HCT116 (cell line): ENCODE measurements at regions not wholly inside any gene's neighbourhood (a gene's known extent, or its start where the extent isn't known, plus 50 kb on each side); places are given as distances from the start of the nearest gene placed in this dataset.

Experiments used
- ATAC-seq: fragments of 200-7000 bp; cut with Tn5 transposase; 2 replicates; pipeline ENCODE4 v1.9.1; 2020; ENCODE audit warnings: mild to moderate bottlenecking, moderate library complexity
- BruUV-seq: library from RNA; stranded (reverse); fragments of 400-500 nt; replicated peaks from 2 replicates; lab custom pipeline; 2021; lab: Mats Ljungman, UMichigan
- CTCF ChIA-PET: fragments of 300-600 bp; sonication (Branson Sonifier 250); formaldehyde crosslinking; loops from one replicate; lab custom pipeline; 2021; ENCODE audit warnings: antibody characterized with exemption; lab: Charles Lee
- POLR2A ChIA-PET: fragments of 300-600, 350-600 bp; sonication (Branson Sonifier 250); formaldehyde crosslinking; loops from one replicate; lab custom pipeline; 2021; ENCODE audit warnings: antibody characterized with exemption; lab: Charles Lee
- RAD21 ChIA-PET, 2 experiments: fragments of 300-600 bp; sonication (Branson Sonifier 250); formaldehyde crosslinking; loops; one replicate each; lab custom pipeline; 2023; ENCODE audit warnings: low total read pairs in 2 of 2; ENCODE audit not compliant: uncharacterized antibody in 2 of 2, unreplicated experiment in 2 of 2, low non-redundant PET in 1 of 2; lab: Charles Lee
- DNase-seq: peaks from one replicate; pipeline ENCODE4 v3.0.0-alpha.2; 2010; ENCODE audit warnings: low read depth, low spot score
- H2AFZ ChIP-seq: fragments of 200-600 bp; shearing (Covaris generic), sonication (generic); 2 replicates; pipeline ENCODE4 v1.6.1; 2017; ENCODE audit warnings: low read depth, mixed run types, mixed read lengths, antibody characterized with exemption, low read length; ENCODE audit not compliant: poor library complexity, severe bottlenecking
- H3K27ac ChIP-seq: 2 replicates; pipeline ENCODE4 v1.5.1; 2012; ENCODE audit warnings: low read depth, low read length
- H3K27me3 ChIP-seq: fragments of 200-600 bp; sonication (generic); 2 replicates; pipeline ENCODE4 v1.6.1; 2016; ENCODE audit warnings: mixed run types, low read length, mixed read lengths; ENCODE audit not compliant: insufficient read depth
- H3K36me3 ChIP-seq, 2 experiments: fragments of 200-500 bp in 1 of 2; fragments of 200-600 bp in 1 of 2; sonication (Bioruptor generic) in 1 of 2; sonication (generic) in 1 of 2; 2 replicates each; pipeline versions ENCODE4 v1.5.1 to v1.6.1; 2014 to 2016; ENCODE audit warnings: low read length in 2 of 2, inconsistent platforms in 1 of 2, mixed read lengths in 1 of 2, mixed run types in 1 of 2; ENCODE audit not compliant: insufficient read depth in 2 of 2, control insufficient read depth in 1 of 2
- H3K4me1 ChIP-seq, 2 experiments: fragments of 200-600 bp in 1 of 2; sonication (generic) in 1 of 2; 2 replicates each; pipeline versions ENCODE4 v1.5.1 to v1.6.1; 2012 to 2017; ENCODE audit warnings: low read length in 2 of 2, inconsistent platforms in 1 of 2, mild to moderate bottlenecking in 1 of 2, mixed read lengths in 1 of 2, mixed run types in 1 of 2, moderate library complexity in 1 of 2; ENCODE audit not compliant: insufficient read depth in 2 of 2, control insufficient read depth in 1 of 2
- H3K4me2 ChIP-seq: fragments of 200-600 bp; sonication (generic); 2 replicates; pipeline ENCODE4 v1.6.1; 2017; ENCODE audit warnings: mixed run types, low read length, mixed read lengths
- H3K4me3 ChIP-seq, 2 experiments: fragments of 200-600 bp in 1 of 2; sonication (generic) in 1 of 2; replicated peaks in 1 of 2; 2 replicates each; pipeline ENCODE4 v1.5.1; 2011 to 2016; ENCODE audit warnings: low read length in 2 of 2, control low read depth in 1 of 2, low read depth in 1 of 2, mild to moderate bottlenecking in 1 of 2, mixed read lengths in 1 of 2, mixed run types in 1 of 2
- H3K79me2 ChIP-seq: fragments of 200-600 bp; sonication (generic); 2 replicates; pipeline ENCODE4 v1.6.1; 2017; ENCODE audit warnings: mild to moderate bottlenecking, mixed run types, low read length, moderate library complexity, mixed read lengths; ENCODE audit not compliant: insufficient read depth
- H3K9ac ChIP-seq: fragments of 200-600 bp; sonication (generic); 2 replicates; pipeline ENCODE4 v1.6.1; 2016; ENCODE audit warnings: low read length, mixed read lengths
- H3K9me2 ChIP-seq: fragments of 200-600 bp; sonication (generic), shearing (Covaris generic); 2 replicates; pipeline ENCODE4 v1.6.1; 2017; ENCODE audit warnings: mixed run types, mild to moderate bottlenecking, moderate library complexity; ENCODE audit not compliant: insufficient read depth
- H3K9me3 ChIP-seq, 2 experiments: fragments of 200-500 bp in 1 of 2; fragments of 200-600 bp in 1 of 2; sonication (Bioruptor generic) in 1 of 2; sonication (generic) in 1 of 2; 2 replicates each; pipeline ENCODE4 v1.6.1; 2014 to 2017; ENCODE audit warnings: low read length in 2 of 2, mixed read lengths in 2 of 2, inconsistent platforms in 1 of 2, low read depth in 1 of 2, mild to moderate bottlenecking in 1 of 2, mixed run types in 1 of 2, moderate library complexity in 1 of 2; ENCODE audit not compliant: control insufficient read depth in 1 of 2, insufficient read depth in 1 of 2
- H4K20me1 ChIP-seq: fragments of 200-600 bp; sonication (generic), shearing (Covaris generic); 2 replicates; pipeline ENCODE4 v1.6.1; 2017; ENCODE audit warnings: mixed run types, mild to moderate bottlenecking, moderate library complexity; ENCODE audit not compliant: insufficient read depth
- CBX3 ChIP-seq: IDR thresholded peaks from 2 replicates; pipeline ENCODE4 v1.6.1; 2012; ENCODE audit warnings: low read depth
- CEBPB ChIP-seq: IDR thresholded peaks from 2 replicates; pipeline ENCODE4 v1.6.1; 2012; ENCODE audit warnings: low read depth
- CTCF ChIP-seq, 3 experiments: fragments of 200-600 bp in 1 of 3; sonication (generic) in 1 of 3; IDR thresholded peaks in 2 of 3; conservative IDR thresholded peaks in 1 of 3; 2 replicates each; pipeline ENCODE4 v1.5.1; 2012 to 2017; ENCODE audit warnings: low read depth in 2 of 3, low read length in 2 of 3, antibody characterized with exemption in 1 of 3, borderline replicate concordance in 1 of 3, control low read depth in 1 of 3, mild to moderate bottlenecking in 1 of 3, mixed read lengths in 1 of 3, mixed run types in 1 of 3, moderate library complexity in 1 of 3; ENCODE audit not compliant: insufficient read depth in 1 of 3
- POLR2A ChIP-seq: IDR thresholded peaks from 2 replicates; pipeline ENCODE4 v1.7.0; 2011; ENCODE audit warnings: borderline replicate concordance; ENCODE audit not compliant: insufficient read depth, insufficient read length; ENCODE audit errors: extremely low read depth
- RAD21 ChIP-seq: IDR thresholded peaks from 2 replicates; pipeline ENCODE4 v1.6.1; 2012; ENCODE audit warnings: low read depth, mild to moderate bottlenecking
- SRF ChIP-seq: IDR thresholded peaks from 2 replicates; pipeline ENCODE4 v1.6.1; 2012; ENCODE audit warnings: low read depth
- TCF7L2 ChIP-seq: IDR thresholded peaks from 2 replicates; pipeline ENCODE4 v1.7.0; 2011; ENCODE audit warnings: borderline replicate concordance, inconsistent platforms; ENCODE audit not compliant: insufficient read depth, insufficient read length; ENCODE audit errors: extremely low read depth
- YY1 ChIP-seq: IDR thresholded peaks from 2 replicates; pipeline ENCODE4 v1.6.1; 2011; ENCODE audit warnings: low read length, low read depth, moderate library complexity, mild to moderate bottlenecking; ENCODE audit not compliant: insufficient replicate concordance; ENCODE audit errors: extremely low read depth
- intact Hi-C: fragments of 100-400 bp; cut with micrococcal nuclease; formaldehyde crosslinking; loops from 2 replicates; pipeline ENCODE4 v1.10.0; 2022

DNA sequence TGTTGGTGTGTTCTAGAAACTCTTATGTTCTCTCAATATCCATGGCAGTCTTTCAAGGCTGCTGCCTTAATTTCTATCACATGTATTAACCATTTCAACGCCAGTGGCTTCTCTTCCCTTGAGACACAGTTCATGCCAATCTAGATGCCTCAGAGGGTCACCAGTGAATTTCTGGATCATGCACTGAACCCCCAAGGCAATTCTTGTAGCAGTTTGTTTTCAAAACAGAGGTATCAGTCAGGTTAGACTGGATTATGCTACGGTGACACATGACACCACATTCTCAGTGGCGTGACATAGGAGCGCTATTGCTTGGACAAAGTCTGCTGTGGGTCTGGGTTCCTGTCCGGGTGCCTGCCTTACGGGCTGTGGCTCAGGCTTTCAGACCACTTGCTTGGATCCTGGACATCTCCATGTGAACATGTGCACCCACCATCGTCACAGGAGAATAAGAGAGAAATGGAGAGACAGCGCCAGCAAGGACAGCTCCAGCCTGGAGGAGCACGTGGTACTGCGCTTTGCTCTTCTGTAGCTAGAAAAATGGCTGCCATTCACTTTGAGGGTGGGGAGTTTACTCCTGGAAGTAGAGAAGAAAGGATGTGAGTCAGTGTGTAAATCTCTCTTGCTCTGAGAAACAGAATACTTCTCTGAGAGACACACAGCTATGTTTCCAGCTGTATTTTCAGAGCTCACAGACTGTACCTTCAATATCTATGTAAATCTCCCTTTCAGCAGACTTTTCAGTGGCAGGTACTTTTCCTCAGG is 329.3 kb upstream of the ADCY2 start:
- Histone ChIP-seq H3K36me3 (no peaks in the 10 kb centered on the region), H3K9me3 (peaks cover 0 to 3% of the 10 kb centered on the region in 2 experiments; a peak in 1 of 4 replicates), H3K79me2 (no peaks in the 10 kb centered on the region), H3K27me3 (no peaks in the 10 kb centered on the region), H3K4me1 (no peaks in the 10 kb centered on the region), H3K4me3 (no peak overlapping the region), H3K27ac (no peak overlapping the region), H3K9me2 (no peaks in the 10 kb centered on the region), H3K9ac (no peak overlapping the region), H2AFZ (no peak overlapping the region), H3K4me2 (no peak overlapping the region), H4K20me1 (no peaks in the 10 kb centered on the region)
- ChIA-PET RAD21 (no interaction called here), CTCF (no interaction called here), POLR2A (no interaction called here)
- TF ChIP-seq CEBPB (no peak), TCF7L2 (no peak), SRF (no peak), CTCF (IDR thresholded peaks at IDR 0.05 in 2 of 3, conservative IDR thresholded peaks at IDR 0.05 in 1 of 3; ENCODE audit: borderline replicate concordance in 1 of 3, insufficient read depth in 1 of 3, low read depth in 2 of 3, low read length in 2 of 3) (no peak), POLR2A (no peak), CBX3 (no peak), YY1 (no peak), RAD21 (no peak)
- no TSS peak for BruUV-seq
- no peak for DNase-seq
- intact Hi-C loops, result no loop called here
- ATAC-seq, result no peak
